HG02623 (cell line): ENCODE measurements at regions not wholly inside any gene's neighbourhood (a gene's known extent, or its start where the extent isn't known, plus 50 kb on each side); places are given as distances from the start of the nearest gene placed in this dataset.
"Not testable (repeated sequence)": the region's sequence is repeated elsewhere in the genome, so short reads cannot be mapped to it uniquely, and the experiment has no call there.

Source experiments
- ATAC-seq: cut with Tn5 transposase; IDR thresholded peaks from one replicate; pipeline ENCODE4 v1.9.1; 2021; ENCODE audit warnings: moderate library complexity; ENCODE audit not compliant: unreplicated experiment

DNA sequence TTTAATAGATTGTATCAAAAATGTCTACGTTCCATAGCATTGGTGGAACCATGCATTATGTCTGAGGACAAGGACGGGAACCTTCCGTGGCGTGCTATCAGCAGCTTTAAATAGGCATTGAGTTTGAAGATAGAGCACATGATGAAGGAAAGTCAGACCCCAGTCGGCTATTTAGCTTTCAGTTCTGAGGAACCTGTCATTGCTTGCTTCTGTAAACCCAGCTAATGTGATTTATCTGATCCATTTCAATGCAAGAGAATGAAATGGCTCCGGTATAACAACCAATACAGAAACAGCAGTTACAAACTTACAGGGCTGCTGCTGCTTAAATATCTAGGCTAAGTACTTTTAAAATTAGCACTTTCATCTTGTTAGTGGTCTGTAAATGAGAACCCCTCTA is 503.3 kb downstream of the RNF144A start:
- ATAC-seq, result no peak

DNA sequence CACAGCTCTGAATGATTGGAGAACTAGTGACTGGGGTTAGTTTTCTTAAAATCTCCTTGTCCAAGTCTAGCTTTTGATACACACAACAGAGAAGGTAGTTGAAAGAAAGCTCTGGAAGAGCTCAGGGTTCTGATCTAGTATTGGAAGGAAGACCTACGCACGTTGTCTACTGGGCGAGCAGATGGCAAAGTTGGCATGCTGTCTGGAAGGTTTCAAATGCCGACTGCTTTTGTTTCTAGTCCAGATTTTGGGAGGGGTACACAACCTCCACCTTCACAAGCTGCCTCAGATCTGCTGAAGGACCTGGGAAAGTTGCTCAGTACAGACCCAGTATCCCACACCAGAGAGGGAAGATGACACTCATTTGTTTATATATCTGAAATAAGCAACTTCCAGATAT is 507.3 kb downstream of the RNF144A start:
- no peak for ATAC-seq

DNA sequence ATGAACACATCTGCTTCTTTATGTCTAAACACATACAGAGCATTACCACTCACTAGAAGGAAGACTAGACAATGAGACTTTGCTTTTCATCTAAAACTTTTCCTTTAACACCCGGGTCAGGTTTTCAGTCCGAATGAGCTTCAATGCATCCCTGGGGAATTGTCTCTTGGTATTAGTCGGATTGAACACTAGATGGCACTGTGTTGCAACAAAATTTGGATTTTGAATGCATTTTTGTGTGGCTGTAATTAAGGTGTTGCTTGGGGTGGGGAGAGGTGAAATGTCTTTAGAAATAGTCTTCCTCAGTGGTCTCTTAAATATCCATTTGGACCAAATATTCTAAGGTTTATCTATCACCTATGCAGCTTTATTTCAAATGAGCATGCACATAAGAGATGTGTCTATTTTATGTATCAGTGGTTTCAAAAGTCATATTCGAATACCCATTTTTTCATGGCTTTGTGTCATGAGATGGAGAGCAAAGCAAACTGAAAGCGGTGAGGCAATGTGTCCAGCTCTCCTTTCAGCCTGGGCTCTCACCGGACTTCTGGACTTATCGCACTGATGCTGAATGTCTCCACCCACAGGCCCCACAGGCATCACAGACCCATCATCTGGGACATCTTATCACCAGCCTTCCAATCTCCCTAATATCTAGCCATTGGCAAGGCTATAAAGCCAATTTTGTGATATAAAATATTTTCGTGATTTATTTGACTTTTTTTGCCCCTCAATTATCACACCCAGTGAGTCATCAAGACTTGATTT is 510.3 kb downstream of the RNF144A start:
- ATAC-seq, result no peak

DNA sequence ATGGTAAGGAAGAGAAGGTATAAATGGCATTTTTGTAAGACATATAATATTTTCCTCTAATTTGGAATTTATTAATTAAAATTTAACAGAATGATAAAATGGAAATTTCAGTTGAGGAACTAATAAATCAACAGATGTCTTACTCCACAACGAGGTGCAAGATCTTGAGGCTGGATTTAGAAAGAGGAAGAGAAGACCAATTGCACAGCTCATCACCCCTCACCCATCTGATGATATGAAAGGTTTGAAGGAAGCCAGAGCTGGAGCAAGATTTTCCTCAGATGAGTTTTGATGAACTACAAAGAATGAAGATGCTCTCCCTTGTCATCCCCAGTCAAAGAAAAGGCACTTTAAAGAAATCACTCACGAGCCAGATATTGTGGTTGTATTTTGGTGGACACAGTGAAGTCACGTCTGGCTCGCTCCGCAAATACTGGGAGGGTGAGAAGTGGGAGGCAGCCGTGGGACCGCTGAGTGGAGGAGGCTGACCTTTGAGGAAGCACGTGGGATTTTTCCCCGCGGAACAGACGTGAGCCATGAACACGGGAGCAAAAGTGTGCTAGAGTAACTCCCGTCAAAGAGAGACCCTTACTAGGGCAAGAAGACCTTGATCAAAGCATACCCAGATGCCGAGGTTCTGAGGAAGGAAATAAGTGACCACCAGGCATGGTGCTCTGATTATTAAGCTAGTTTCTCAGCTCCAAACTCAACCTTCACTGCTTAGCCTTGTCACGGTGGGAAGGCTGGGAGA is 511.4 kb downstream of the RNF144A start:
- ATAC-seq, result no peak

DNA sequence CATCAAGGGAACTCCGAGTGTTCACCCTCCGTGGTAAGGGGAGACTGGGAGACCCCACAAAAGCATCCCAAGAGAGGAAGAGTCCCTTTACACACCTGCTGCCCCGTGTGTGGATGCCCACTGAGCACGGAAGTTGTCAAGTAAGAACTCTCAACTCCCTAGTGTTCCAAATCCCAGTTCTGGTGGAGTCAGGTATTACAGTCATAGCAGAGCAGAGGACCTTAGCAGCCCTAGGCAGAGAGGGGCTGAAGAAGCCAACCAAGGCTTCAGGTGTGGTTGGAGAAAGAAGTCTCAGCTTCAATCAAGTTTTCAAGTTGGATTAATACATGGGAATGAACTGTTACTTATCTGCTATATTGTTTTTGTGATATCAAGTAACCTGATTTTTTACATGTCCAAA is 512.5 kb downstream of the RNF144A start:
- ATAC-seq, result no peak

DNA sequence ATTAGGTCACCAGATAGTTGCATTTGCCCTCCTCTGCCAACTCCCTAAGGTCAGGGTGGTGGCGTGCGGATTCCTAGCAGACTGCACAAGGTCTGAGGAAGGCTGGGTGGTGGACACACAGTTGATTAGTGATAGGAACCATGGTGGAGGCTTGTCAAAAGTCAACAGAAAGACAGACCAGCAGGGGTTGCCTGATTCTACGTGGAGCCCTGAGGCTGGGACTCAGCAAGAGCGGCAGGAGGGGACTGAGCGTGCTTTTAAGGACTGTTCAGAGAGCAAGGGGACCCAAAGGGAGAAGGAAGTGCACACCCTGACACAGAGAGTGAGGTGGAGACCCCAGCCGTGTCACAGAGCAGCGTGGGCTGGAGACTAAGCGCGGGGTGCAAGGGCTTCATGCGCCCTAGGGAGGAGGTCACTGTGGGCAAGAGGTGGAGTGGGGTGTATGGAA is 513.2 kb downstream of the RNF144A start:
- no peak for ATAC-seq

DNA sequence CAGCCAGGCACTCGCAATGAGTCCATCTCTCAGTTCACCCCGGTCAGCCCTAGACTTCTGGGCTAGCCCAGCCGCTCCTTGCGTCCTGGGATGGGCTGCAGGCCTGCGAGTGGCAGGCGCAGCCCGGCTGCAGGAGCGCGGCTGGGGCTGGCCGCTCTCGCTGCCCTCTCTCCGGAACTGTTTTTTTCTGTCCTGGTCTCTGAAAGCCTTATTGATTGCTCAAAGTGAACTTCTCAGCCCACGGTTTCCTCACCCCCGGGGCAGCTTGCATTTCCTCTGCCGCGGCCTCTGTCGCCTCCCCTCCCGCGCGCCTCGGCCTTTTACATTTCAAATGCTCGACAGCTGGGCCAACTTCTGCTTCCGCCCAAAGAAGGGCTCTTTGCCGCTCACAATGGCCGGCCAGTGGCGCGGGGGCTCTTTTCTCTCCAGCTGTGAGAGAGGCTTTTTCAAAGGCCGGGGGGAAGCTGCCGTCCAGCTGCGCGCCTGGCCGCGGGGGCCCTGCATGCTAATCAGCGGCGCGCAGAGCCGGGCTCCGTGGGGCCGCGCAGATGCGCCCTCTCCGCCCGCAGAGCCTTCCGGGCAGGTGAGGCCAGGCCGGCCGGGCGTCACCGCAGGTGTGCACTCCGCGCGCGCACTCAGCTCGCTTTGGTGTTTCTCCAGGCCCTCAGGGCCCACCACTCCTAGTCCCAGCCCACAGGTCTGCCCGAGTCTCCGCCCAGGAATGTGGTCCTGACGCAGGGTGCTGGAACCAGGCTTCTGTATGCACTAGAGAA is 513.8 kb downstream of the RNF144A start:
- no peak for ATAC-seq

DNA sequence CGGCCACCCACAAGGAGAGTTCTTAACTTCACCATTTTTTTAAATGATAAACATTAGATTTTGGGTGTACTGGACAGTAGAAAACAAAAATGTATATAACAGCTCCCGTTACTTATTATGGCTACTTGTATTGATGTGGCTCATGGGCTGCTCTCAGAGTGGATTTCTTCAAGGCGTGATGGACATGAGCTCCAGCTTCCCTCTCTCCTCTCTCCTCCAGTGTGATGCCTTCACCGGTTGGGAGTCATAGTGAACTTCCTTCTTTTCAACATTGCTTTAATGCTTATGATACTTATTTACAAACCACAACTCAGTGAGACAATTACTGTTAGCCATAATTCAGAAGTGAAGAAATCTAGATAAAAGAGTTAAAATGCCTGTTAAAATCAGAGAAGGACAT is 515.2 kb downstream of the RNF144A start:
- ATAC-seq, result no peak

DNA sequence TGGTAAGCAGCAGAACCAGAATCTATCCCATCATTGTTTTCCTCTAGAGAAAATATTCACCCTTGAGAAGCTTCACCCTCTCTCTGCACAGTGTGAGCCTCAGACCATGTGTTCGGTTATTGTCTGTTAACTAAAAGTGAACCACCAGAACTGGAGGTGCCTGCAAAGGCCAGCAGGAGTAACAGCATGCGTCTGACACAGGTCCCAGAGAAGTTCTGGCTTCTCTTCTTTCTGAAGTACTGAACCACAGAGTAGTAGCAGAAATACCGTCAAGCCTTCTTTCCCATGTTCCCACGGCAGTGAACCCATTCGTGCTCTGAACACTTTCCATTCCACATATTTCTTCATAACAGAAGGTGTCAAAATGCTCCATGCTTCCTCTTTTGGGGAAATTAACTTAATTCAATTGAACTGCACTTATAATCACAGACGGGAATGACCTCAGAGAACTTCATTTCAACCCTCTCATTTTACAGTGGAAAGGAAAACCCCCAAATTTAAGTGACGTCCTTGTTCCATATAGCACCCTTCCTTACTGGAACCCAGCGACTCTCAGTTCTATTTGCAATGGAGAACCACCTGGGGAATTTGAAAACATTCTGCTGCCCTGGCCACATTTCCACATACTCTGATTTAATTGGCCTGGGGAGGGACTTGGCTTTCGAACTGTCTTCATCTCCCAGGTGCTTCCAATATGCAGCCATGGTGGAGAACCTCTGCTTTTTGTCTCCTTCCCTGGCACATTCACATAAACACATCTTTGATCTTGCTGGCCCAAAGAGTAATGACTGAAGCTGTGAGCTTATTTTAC is 519.1 kb downstream of the RNF144A start:
- no peak for ATAC-seq

DNA sequence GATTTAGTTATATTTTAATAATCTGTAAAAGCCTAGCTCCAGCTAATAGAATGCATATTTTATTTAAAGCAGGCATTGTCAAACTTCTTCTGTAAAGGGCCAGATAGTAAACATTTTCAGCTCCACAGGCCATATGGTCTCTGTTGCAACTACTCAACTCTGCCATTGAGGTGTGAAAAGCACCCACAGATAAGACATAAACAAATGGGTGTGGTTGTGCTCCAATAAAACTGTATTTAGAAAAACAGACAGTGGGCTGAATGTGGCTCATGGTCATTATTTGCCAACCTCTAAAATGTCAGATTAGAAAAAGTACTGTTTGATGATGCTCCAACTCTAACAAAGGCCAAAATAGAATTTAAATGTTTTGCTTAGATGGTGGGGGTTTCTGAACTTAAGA is 519.9 kb downstream of the RNF144A start:
- ATAC-seq, result no peak

DNA sequence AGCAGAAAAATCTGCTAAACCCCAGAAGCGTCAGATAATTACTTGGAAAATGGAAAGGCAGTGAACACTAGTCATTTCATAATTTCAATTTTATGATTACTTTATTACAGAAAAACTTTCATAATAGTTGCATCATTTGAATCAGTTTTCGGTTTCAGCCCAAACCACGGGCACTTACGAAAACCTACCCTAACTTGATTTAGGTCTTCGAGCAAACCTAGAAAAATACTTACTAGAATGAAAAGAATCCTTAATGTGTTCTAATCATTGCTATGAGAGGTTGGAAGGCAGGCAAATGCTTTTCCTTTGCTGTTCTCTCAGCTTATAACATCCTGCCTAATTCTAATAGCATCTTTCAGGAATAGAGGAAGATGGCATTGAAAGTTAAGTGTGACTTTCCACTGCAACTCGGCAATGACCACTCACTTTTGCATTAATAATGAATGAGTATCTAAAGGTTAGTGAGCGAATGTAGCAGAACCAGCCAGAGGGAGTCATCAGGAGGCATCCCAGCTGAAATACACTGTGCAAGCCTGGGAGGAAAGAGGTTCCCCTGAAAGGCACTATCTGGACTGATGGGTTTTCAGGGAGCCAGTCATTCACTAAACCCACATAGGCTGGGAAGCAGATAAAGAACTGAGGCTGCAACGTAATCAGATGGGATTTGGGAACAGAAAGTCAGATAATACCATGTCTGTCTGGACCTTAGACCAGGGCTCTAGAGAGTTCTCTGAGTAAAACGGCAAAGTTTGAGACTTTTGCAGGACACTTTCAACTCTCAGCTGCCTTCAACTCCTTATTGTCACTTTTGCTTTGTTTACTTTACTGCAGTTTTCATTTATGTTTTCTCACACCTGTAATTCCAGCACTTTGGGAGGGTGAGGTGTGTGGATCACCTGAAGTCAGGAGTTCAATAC is 520.8 kb downstream of the RNF144A start:
- ATAC-seq, result no peak

DNA sequence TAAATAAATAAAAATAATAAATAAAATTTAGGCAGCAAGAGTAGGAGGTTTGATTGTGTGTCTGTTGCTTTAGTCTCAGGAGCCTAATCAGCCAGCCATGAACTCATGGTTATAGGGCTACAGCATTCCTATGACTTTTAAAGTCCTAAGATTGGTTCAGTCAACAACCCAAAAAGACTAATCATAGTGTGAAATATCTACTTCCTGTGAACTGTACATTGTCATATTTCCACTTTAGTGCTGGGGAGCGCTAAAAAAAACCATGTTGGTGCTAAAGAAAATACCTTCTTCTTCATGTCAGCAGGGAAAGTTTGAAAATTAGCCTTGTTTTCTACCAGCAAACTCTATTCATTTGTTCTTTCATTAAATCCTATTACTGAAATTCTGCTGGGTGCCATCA is 521.6 kb downstream of the RNF144A start:
- ATAC-seq, result no peak

DNA sequence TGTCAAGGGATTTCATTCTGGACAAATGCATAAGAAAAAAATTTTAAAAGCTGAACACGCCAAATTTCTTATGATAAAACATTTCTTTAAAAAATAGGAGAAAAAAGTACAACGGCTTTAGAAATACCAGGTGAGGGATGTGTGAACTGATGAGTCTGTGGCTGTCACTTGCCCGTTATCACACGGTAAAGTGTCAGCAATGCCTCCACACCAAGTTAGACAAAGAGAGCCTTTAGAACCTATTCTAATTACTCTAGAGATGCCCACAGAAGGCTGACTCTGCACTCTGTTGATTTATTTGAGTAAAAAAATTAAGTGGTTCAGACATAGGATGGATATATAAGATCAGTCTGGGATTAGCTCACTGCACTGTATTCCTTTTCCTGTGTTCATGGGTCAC is 523.8 kb downstream of the RNF144A start:
- ATAC-seq, result no peak

DNA sequence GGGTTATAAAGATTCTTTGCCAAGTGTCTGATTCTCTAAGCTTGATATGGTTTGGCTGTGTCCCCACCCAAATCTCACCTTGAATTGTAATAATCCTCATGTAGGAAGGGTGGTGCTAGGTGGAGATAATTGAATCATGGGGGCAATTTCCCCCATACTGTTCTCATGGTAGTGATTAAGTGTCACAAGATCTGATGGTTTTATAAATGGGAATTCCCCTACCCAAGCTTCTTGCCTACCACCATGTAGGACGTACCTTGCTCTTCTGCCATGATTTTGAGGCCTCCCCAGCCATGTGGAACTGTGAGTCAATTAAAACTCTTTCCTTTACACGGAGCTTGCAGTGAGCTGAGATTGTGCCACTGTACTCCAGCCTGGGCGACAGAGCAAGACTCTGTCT is 524.6 kb downstream of the RNF144A start:
- not testable (repeated sequence) for ATAC-seq

DNA sequence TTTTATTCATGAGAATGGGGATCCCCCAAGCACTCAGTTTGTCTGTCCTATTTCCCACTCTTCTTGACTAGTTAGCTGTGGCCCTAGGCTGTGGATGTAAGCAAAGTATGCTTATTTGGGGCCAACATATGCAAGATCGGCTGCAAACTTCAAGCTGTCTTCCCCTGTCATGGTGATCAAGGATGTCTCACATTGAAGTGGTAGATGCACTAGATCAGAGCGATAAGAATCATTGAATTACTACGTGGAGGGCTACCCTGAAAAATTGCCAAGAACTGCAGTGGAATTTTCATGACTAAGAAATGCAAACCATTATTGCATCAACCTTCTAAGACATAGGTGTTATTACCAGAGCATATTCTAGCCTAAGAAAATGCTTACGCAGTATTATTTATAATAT is 527.4 kb downstream of the RNF144A start:
- no peak for ATAC-seq

DNA sequence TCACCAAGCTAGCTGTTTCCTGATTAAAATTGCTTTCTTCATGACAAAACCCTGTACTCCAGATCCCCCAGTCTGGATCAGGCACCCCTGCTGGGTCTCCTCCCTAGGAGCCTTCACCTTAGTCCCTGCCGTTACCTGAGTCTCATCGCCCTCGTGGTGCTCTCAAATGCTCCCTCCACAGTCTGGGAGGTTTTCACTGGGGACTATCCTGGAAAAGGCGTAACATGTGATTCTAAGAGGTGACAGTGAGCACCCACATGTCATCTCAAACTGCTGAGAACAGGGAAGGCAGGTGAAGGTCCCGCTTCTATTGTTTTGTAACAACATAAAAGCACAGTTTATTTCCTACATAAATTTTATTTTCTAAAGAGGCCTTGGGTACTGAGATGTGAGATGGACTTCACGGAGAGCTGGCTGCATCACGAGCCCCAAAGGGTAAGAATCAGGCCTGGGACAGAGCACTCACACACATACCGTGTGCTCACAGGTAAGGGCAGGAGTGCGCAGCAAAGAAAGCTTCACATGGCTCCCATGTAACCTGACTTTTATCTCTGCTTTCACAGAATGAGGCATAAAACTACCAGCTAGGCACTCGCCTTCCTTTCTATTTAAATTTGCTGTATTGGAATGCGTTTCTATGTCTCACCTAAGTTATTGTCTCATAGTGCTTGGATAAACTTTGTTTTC is 531.5 kb downstream of the RNF144A start:
- no peak for ATAC-seq

DNA sequence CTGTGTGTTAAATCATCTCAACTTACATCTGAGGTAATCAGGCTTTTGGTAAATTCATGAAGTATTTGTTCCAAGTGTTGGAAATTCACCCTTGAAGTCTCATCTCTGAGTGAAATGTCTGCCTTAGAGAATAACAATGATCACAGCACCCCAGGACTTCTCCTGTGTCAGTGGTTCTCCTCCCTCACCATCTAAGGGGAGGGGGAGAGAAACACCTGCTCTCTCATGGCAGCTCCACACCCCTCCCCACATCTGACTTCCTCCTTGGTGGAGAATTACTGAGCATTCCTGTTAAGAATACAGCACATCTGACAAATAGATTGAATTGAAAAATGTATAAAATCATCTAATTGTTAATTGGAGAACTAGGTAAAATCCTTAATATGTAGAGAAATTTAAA is 532.1 kb downstream of the RNF144A start:
- no peak for ATAC-seq

DNA sequence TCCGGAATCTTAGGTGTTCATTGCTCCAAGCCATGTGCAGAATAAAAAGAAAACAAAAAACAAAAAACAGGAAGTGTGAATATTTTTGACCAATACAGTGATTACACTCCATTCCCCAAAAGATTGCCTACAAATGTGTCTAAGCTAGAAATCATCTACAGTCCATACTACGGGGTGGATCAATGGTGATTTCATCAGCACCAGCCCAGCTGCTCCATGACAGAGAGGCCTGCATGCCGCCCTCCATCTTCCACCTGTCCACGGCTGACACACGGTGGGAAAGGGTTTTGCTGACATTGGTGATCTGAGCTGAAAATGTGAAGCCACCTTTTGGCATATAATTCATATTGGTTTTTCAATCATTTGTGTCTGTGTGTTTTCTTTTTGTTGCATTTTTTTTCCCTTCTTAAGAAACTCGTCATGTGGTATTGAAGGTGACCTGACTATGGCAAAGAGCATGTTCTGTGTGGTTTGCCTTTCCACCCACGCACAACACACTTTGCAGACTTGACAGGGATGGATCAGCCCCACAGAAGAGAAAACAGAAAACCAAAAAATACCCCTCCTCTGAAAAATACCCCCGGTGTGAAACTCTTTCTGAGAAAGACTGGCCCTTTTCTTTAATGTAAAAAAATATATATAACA is 533.1 kb downstream of the RNF144A start:
- no peak for ATAC-seq

DNA sequence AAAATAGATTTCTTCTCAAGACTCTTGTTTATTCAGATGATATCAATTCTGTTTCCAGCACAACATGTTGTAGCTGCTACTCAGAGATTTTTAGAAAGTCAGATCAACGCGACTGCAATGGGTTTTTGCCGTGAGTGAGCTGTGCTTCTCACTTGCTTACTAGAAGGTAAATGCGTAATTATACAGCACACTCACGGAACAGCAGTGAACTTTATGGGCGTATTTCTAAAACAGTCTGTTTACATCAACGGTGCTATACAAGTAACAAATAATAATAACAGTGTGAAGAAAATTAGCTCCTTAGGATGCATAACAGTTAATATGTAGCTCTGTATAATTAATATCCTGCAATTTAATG is 533.6 kb downstream of the RNF144A start:
- no peak for ATAC-seq
